K562 (cell line): ENCODE measurements at regions not wholly inside any gene's neighbourhood (a gene's known extent, or its start where the extent isn't known, plus 50 kb on each side); places are given as distances from the start of the nearest gene placed in this dataset.

Experiments used
- CAMTA2 ChIP-seq: fragments of 250-450 bp; sonication (Bioruptor Pico); conservative IDR thresholded peaks from 2 replicates; pipeline ENCODE4 v1.5.1; 2022
- CBX8 ChIP-seq: fragments of 200-600 bp; sonication (generic); IDR thresholded peaks from 2 replicates; pipeline ENCODE4 v1.6.1; 2012; ENCODE audit warnings: borderline replicate concordance, mixed run types, low read depth, mild to moderate bottlenecking, moderate library complexity, mixed read lengths, low read length, control low read depth, inconsistent platforms; ENCODE audit not compliant: poor library complexity, severe bottlenecking; ENCODE audit errors: extremely low read depth
- ERF ChIP-seq: fragments of 450-650 bp; formaldehyde crosslinking; IDR thresholded peaks from 2 replicates; pipeline ENCODE4 v1.4.0; 2020; ENCODE audit warnings: mild to moderate bottlenecking, mixed read lengths
- MAFG ChIP-seq: fragments of 450-650 bp; conservative IDR thresholded peaks from 2 replicates; pipeline ENCODE4 v1.6.1; 2016; ENCODE audit warnings: missing genetic modification characterization, missing compliant biosample characterization
- PBX2 ChIP-seq, 2 experiments: IDR thresholded peaks in 1 of 2; conservative IDR thresholded peaks in 1 of 2; 2 replicates each; pipeline ENCODE4 v1.6.1; 2016; ENCODE audit warnings: low read depth in 2 of 2, mild to moderate bottlenecking in 1 of 2, missing compliant biosample characterization in 1 of 2, missing genetic modification characterization in 1 of 2, moderate library complexity in 1 of 2
- RAD21 ChIP-seq, 2 experiments: fragments of 250-450 bp in 1 of 2; fragments of 450-650 bp in 1 of 2; sonication (Bioruptor Pico) in 1 of 2; formaldehyde crosslinking in 1 of 2; IDR thresholded peaks in 1 of 2; conservative IDR thresholded peaks in 1 of 2; 2 replicates each; pipeline versions ENCODE4 v1.4.0 to v1.8.0; 2020 to 2022; ENCODE audit warnings: mild to moderate bottlenecking in 2 of 2, moderate library complexity in 1 of 2
- RCOR1 ChIP-seq, 2 experiments: IDR thresholded peaks; 2 replicates each; pipeline ENCODE4 v1.6.1; 2012; ENCODE audit warnings: low read depth in 2 of 2, low read length in 2 of 2, borderline replicate concordance in 1 of 2, improper control_type of control experiment in 1 of 2
- RFX1 ChIP-seq: fragments of 450-650 bp; IDR thresholded peaks from 2 replicates; pipeline ENCODE4 v1.6.1; 2016; ENCODE audit warnings: mild to moderate bottlenecking, moderate library complexity
- SNIP1 ChIP-seq: fragments of 450-650 bp; IDR thresholded peaks from 2 replicates; pipeline ENCODE4 v1.7.1; 2017; ENCODE audit warnings: low read depth, mild to moderate bottlenecking
- TCFL5 ChIP-seq: fragments of 250-450 bp; sonication (Bioruptor Pico); conservative IDR thresholded peaks from 2 replicates; pipeline ENCODE4 v1.6.1; 2021; ENCODE audit warnings: mild to moderate bottlenecking, moderate library complexity, matching md5 sums
- YY1 ChIP-seq, 3 experiments: IDR thresholded peaks; 2 replicates each; pipeline ENCODE4 v1.6.1; 2011; ENCODE audit warnings: low read length in 2 of 3, mild to moderate bottlenecking in 2 of 3, moderate library complexity in 2 of 3, borderline replicate concordance in 1 of 3, control low read depth in 1 of 3, low read depth in 1 of 3; ENCODE audit not compliant: insufficient read depth in 3 of 3, insufficient replicate concordance in 2 of 3, control insufficient read depth in 1 of 3, insufficient read length in 1 of 3; ENCODE audit errors: extremely low read depth in 1 of 3

GRCh38 chr11:100419518-100419917 is 267.6 kb upstream of the ARHGAP42 start (continued):
- TF ChIP-seq PBX2 (CRISPR knock-in tag; IDR thresholded peaks at IDR 0.05; ENCODE audit: low read depth), result no peak
- TF ChIP-seq PBX2 (tag; conservative IDR thresholded peaks at IDR 0.05; ENCODE audit: low read depth), result no peak
- no peak for TF ChIP-seq MAFG (tag)
- no peak for TF ChIP-seq ERF (CRISPR knock-in tag)
- no peak for TF ChIP-seq TCFL5 (CRISPR knock-in tag)
- no peak for TF ChIP-seq YY1 (IDR thresholded peaks at IDR 0.05; ENCODE audit: borderline replicate concordance in 1 of 3, control insufficient read depth in 1 of 3, extremely low read depth in 1 of 3, insufficient read depth in 3 of 3, insufficient read length in 1 of 3, insufficient replicate concordance in 2 of 3, low read depth in 1 of 3, low read length in 2 of 3)
- no peak for TF ChIP-seq CAMTA2
- TF ChIP-seq RCOR1 (IDR thresholded peaks at IDR 0.05; ENCODE audit: borderline replicate concordance in 1 of 2, low read depth in 2 of 2, low read length in 2 of 2), result no peak
- TF ChIP-seq CBX8, result no peak
- no peak for TF ChIP-seq SNIP1
- TF ChIP-seq RAD21 (CRISPR knock-in tag; conservative IDR thresholded peaks at IDR 0.05 in 1 of 2, IDR thresholded peaks at IDR 0.05 in 1 of 2), result no peak
- TF ChIP-seq RFX1, result no peak
